GM06990 (cell line): ENCODE measurements at regions not wholly inside any gene's neighbourhood (a gene's known extent, or its start where the extent isn't known, plus 50 kb on each side); places are given as distances from the start of the nearest gene placed in this dataset.

Experiments
- DNase-seq: peaks from one replicate; pipeline ENCODE4 v3.0.0-alpha.2; 2011; ENCODE audit not compliant: insufficient read length; ENCODE audit errors: extremely low read depth
- H3K27me3 ChIP-seq: replicated peaks from 2 replicates; pipeline ENCODE4 v1.6.0; 2011; ENCODE audit warnings: low read length; ENCODE audit not compliant: control insufficient read depth, insufficient read depth
- H3K36me3 ChIP-seq: 2 replicates; pipeline ENCODE4 v1.5.1; 2011; ENCODE audit warnings: low read length; ENCODE audit not compliant: control insufficient read depth, insufficient read depth
- H3K4me3 ChIP-seq: replicated peaks from 2 replicates; pipeline ENCODE4 v1.5.1; 2011; ENCODE audit warnings: low read depth, mild to moderate bottlenecking, control low read depth, low read length
- CTCF ChIP-seq: IDR thresholded peaks from 2 replicates; pipeline ENCODE4 v1.5.1; 2011; ENCODE audit warnings: low read length, control low read depth, mild to moderate bottlenecking, inconsistent platforms; ENCODE audit not compliant: insufficient read depth, poor library complexity, severe bottlenecking

DNA sequence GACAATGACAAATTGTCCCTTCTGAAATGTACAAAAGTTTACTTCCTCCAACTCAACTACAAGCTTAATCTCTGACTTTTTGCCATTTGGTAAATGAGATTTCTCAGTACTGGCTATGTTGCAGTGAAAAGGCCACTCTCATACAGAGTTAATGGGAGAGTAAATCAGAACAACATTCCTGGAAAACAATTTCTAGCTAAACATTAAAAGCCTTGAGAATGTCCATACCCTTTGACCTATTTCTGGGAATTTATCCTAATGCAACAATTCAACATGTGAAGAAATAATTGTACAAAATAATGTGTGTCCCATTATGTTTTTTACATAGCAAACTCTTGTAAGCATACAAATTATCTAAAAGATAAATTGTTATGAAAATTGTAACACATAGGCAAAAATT is 56.3 kb upstream of the SPEF2 start:
- H3K27me3 ChIP-seq, result no peaks in the 10 kb centered on the region
- no peak for DNase-seq
- H3K4me3 ChIP-seq, result no peak overlapping the region
- H3K36me3 ChIP-seq, result no peaks in the 10 kb centered on the region
- no peak for TF ChIP-seq CTCF

GRCh38 chr5:35557748-35558147 is 59.9 kb upstream of the SPEF2 start:
- H3K36me3 ChIP-seq, result no peaks in the 10 kb centered on the region
- no peaks in the 10 kb centered on the region for H3K27me3 ChIP-seq
- DNase-seq, result no peak
- no peak for TF ChIP-seq CTCF
- no peak overlapping the region for H3K4me3 ChIP-seq

DNA sequence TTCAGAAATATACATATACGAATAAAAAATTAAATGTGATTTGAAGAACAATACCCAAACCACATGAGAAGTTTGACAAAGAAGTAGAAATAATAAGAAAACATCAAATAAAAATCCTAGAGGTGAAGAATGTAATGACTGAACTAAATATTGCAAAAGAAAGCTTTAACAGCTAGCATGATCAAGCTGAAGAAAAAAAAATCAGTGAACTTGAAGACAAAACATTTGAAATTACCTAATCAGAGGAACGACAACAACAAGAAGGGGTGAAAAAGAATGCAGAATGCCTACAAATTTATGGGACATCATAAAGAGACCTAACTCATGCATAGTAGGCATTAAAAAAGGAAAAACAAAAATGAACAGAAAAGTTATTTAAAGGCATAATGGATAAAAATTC is 60.5 kb upstream of the SPEF2 start:
- no peak for DNase-seq
- H3K4me3 ChIP-seq, result no peak overlapping the region
- TF ChIP-seq CTCF, result no peak
- H3K27me3 ChIP-seq, result no peaks in the 10 kb centered on the region
- no peaks in the 10 kb centered on the region for H3K36me3 ChIP-seq

- TF ChIP-seq CTCF, result no peak
- H3K27me3 ChIP-seq, result no peaks in the 10 kb centered on the region
- DNase-seq, result no peak
- no peak overlapping the region for H3K4me3 ChIP-seq
- H3K36me3 ChIP-seq, result no peaks in the 10 kb centered on the region
Measured at GRCh38 chr5:35554016-35554415, 63.6 kb upstream of the SPEF2 start.

- no peak for DNase-seq
- TF ChIP-seq CTCF, result no peak
- H3K27me3 ChIP-seq, result no peaks in the 10 kb centered on the region
- H3K36me3 ChIP-seq, result no peaks in the 10 kb centered on the region
- peak overlapping the region; percentile 40 for H3K4me3 ChIP-seq
Measured at GRCh38 chr5:35545190-35545589, 72.5 kb upstream of the SPEF2 start.

DNA sequence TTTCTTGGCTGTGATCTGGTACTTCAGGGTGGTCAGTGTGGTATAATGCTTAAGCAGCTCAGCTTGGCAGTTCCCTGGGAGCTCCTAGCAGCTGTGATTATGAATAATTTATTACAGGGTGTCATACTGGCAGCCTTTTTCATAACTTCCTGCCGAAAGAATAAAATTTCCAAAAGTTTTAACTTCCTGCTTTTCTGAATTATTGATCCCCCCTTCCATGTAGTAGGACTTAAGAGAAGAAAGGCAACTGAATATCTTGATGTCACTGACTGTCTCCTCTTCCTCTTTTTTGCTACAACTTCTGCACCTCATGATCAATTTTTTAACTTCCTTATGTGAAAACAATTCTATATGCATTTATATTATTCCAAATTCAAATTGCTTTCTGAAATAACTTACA is 74.3 kb upstream of the SPEF2 start:
- TF ChIP-seq CTCF, result no peak
- Histone ChIP-seq H3K36me3 (no peaks in the 10 kb centered on the region), H3K27me3 (no peaks in the 10 kb centered on the region), H3K4me3 (no peak overlapping the region)
- no peak for DNase-seq
